Renal cortex interstitium (tissue), 11 donors: ENCODE measurements at regions not wholly inside any gene's neighbourhood (a gene's known extent, or its start where the extent isn't known, plus 50 kb on each side); places are given as distances from the start of the nearest gene placed in this dataset.
A peak's percentile ranks its signal among the peaks of the same experiment; 100 is the strongest.

Experiments
- DNase-seq, 11 donors: peaks; one replicate each; pipeline ENCODE4 v3.0.0-alpha.2; 2013; ENCODE audit warnings: low read depth in 9 of 11, low spot score in 4 of 11; ENCODE audit errors: extremely low read depth in 1 of 11

GRCh38 chr18:52000435-52000834 is 339.6 kb upstream of the DCC start:
- no peak for DNase-seq

DNA sequence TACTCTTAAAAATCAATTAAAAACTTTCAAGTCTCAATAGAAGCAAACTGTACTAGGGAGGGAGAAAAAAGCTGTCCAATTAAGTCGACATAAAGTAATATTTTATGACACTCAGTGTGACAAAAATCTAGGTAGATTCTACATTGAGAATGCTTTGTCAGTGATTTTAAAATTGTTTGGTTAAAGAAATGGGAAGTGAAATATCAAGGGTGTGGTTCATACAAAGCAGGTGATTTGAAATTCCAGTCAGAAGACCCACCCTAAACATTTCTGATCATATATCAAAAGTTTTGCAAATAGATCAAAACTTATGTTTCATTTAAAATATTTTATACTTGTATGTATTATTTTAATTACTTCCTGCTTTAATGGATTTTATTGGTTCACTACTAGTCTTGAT is 338.9 kb upstream of the DCC start:
- DNase-seq: no peak

GRCh38 chr18:52002600-52002999 is 337.4 kb upstream of the DCC start:
- DNase-seq: no peak

DNA sequence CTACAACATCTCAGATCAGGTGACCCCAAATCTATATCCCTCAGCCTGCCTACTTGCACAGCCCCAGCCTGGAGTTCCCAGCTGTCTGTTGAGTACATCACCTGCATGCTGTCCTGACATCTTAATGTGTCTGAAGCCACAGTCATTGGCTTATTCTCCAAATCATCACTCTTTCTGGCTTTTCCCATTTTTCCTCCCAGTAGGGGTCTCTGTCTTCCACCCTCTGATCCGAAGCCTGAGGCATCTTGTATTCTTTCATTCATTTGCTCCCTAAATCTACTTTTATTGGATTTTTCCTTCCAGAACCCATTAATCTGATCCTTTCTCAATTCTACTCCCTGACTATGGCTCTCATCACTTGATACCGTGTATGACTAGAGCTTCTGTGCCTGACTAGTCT is 332.9 kb upstream of the DCC start:
- DNase-seq: no peak

DNA sequence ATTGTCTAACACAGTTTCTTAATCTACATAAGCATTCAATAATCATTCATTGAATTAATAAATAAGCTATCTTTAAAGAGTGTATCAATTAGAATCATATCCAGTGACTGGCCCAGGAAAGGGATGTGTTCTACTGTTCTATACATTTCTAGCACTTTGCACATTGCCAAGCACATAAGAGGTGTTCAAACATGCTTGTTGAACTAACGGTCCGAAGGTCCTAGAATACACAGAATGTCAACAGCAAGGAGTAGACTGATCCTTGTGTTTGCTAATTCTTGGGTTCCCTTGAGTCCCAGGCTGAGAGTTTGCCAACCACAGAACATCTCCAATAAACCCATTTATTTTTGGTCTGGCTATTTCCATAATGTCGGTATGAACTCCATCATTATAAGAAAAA is 331.7 kb upstream of the DCC start:
- DNase-seq: no peak

- DNase-seq: no peak
These were observed 331.3 kb upstream of the DCC start for GRCh38 chr18:52008736-52009135.

DNA sequence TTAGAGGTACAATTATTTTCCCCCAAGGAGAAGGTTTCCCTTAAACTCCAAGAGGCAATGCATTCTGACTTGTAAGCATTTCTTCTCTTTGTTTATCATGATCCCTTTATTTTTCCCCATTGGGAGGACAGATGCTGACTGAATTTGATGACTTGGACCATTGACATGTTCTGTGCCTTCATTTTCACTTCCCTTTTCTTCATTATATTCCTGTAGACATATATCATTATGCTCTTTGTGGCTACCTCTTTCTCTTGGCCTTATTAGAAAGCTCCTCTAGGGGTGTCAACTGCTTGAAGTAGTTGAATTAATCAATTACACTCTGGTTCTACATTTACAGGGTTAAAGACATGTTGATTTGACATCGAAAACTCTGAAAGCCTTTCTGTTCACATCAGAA is 330.0 kb upstream of the DCC start:
- DNase-seq: no peak

DNA sequence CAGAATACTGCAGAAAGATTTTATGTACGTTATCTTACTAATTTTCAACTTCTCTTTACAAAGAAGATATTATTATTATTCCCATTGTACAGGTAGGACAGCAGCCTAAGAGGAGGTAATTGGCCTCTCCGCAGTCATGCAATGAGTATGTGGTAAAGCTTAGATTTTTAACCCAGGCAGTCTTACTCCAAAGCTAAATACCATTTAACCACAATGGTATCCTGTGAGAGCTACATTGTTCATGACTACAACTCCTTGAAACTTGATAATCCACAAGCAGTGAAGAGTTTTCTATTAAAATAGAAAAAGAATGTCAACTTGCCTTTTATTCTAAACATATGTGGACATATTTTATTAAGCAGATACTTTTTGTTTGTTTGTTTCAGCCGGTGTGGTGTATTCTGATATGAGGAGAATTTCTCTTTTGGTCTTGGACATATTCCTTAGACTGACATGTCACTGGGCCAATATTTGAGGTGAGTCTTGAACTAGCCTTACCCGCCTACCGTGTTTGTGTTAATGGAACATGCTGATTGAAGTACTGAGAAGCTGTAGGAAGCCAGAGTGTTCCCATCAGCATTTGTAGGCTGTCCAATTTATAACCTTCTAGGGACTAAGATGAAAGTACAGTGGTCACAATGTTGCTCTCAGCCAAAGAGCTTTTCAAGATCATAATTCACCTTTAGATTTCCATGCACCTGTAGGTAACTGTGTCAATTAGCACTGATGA is 293.9 kb upstream of the DCC start:
- DNase-seq: no peak

GRCh38 chr18:52046842-52047241 is 293.2 kb upstream of the DCC start:
- DNase-seq: no peak

DNA sequence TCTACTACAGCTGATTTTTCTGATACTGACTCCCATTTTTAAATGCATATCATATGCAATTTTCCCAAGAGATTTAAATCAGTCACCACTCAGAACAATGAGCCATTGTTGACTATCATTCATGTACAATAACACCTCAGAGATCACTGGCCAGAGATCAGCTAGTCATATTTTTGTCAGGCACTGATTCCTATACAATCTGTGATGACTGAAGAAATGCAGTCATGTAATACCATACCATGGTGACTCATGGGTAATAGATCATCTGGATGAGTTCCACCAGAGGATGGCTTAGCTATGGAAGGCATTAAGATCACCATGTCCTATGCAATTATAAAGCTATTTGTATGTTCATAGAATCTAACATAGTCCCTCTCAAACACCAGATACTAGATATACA is 285.7 kb upstream of the DCC start:
- DNase-seq: no peak

DNA sequence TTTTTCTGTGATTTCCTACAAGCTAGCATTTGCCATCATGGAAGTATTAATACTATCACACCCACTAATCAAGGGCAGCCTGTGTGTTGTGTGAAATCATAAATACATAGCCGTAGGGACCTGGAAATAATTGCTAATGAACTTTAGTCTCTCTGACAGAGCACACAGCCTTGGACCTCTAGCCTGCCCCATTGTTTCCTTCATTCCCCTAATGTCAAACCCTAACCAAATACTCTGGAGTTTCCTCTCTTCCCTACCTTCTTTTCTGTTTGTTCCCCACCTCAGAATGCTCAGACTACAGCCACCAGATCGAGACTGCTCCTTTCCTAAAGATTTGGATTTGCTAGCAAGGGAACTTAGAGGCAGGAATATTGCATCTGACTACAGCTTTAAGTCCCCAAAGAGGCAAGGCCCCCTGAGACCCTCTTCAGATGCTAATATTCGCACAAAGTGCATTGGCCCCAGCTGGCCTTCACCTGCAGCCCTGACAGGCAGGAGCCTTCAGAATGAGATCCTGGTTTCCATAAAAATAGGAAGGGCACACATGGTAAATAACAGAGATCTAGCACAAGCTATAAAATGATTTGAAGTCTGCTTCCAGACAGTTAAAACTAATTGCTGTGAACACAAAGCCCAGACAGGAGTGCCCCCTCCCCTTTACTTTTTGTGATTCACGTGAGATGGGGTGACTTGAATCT is 279.2 kb upstream of the DCC start:
- no peak for DNase-seq

GRCh38 chr18:52063923-52064322 is 276.1 kb upstream of the DCC start:
- DNase-seq: no peak

DNA sequence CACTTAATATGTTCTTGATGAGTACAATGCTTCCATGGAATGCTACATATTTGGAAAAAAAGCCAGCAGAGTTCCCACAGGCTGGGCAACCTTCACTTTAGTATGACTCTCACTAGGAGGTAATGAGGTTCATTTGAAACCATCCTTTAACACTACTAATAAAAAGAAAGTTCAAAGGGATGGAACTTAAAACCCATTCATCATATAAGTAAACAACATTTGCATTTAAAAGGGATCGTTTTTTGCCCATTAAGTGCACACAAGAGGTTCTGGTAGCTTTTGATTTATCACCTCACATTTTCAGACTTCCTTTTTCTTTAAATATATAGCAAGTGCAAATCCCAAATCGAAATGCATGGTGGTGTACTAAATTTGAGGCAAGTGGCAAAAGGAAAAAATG is 270.8 kb upstream of the DCC start:
- no peak for DNase-seq

DNA sequence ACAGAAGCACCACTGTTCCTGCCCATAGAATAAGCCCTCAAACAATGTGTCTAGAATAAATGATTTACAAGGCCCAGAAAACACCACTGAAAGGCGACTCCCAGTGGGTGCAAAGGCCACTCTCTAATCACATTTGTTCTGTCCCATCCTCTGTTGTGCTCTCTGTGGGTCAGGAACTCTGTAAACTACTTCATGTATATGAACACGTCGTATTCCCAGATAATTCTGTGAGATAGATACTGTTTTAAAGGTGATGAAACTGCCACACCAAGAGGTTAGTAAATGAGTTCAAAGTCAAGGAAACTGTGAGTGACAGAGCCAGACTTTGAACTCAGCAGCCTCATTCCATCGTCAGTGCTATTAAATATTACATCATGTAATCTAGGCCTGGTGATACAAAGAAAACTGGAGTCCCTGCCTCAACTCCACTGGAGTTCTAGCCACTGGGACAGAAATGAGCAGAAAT is 269.7 kb upstream of the DCC start:
- DNase-seq: peak in 9 of 11 donors; percentile 4 to 56 (median 26)

- no peak for DNase-seq
These were observed 262.6 kb upstream of the DCC start for GRCh38 chr18:52077251-52077983.

GRCh38 chr18:52082246-52082645 is 257.8 kb upstream of the DCC start:
- no peak for DNase-seq

DNA sequence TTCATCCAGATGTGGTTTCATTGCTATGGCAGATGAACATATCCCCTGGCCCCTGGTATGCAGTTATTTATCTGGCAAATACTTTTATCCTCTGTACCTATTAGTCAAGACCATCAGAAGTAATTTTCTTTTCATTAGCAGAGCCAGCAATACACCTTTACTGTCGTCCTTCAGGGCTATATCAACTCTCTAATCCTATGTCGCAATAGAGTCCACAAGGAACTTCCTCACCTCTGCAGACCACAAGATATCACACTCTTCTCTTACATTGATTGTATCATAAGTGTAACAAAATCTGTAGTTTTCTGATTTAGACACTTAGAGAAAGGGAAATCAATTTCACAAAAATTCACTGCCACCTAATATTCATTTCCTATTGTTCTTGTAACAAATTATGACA is 252.9 kb upstream of the DCC start:
- no peak for DNase-seq

- DNase-seq: no peak
These were observed 250.0 kb upstream of the DCC start for GRCh38 chr18:52090005-52090404.

- DNase-seq: no peak
These were observed 246.8 kb upstream of the DCC start for GRCh38 chr18:52093171-52093570.

DNA sequence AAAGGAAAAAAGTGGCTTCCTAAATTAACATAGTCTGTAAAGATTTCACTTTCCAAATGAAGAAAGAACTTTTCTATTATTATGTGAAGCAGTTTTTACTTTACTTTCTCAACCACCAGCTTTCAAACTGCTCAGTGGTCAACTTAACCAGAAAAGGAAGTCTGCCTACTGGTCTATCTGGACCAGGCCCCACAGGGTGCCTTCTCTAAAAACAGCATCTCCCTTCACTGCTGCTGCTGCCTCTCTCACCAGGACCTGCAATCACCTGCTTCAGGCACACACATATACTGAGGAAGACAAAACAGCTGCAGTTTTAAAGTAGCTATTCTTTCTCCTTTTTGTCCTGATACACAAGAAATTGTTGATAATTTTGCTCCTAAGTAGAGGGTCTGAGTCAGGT is 221.3 kb upstream of the DCC start:
- no peak for DNase-seq
